GM18502 (cell line): ENCODE measurements at regions not wholly inside any gene's neighbourhood (a gene's known extent, or its start where the extent isn't known, plus 50 kb on each side); places are given as distances from the start of the nearest gene placed in this dataset.

Experiments used
- ATAC-seq: cut with Tn5 transposase; IDR thresholded peaks from one replicate; pipeline ENCODE4 v1.9.1; 2021; ENCODE audit warnings: mild to moderate bottlenecking; ENCODE audit not compliant: unreplicated experiment, poor library complexity

DNA sequence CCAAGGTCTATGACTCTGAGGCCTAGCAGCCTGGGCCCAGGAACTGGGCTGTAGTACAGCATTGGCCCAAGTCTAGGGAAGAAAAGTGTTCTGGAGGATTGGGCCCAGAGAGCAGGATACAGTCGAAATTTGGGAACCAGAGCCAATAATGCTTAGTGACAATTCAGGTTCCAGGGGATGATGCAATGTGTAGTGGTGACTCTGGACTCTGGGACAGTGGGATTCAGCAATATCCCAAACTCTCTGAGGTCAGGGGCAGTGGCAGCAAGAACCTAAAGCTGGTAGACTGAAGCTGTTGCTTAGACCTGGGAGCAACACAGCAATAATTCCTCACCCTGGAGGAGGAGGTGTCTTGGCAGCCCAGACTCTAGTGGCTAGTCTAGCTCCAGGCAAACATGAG lies 545.5 kb upstream of the ARGLU1 start:
- ATAC-seq = no peak

GRCh38 chr13:107111248-107111647 lies 543.3 kb upstream of the ARGLU1 start:
- ATAC-seq = no peak

DNA sequence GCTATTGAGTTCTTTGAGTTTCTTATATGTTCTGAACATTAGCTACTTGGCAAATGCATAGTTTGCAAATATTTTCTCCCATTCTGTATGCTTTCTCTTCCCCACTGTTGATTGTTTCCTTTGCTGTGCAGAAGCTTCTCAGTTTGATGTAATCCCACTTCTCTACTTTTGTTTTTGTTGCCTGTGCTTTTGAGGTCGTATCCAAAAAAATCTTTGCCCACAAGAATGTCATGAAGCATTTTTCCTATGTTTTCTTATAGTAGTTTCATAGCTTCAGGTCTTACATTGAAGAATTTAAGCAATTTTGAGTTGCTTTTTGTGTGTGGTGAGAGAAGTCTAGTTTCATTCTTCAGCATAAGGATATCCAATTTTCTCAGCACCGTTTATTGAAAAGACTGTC lies 536.7 kb upstream of the ARGLU1 start:
- ATAC-seq = no peak

DNA sequence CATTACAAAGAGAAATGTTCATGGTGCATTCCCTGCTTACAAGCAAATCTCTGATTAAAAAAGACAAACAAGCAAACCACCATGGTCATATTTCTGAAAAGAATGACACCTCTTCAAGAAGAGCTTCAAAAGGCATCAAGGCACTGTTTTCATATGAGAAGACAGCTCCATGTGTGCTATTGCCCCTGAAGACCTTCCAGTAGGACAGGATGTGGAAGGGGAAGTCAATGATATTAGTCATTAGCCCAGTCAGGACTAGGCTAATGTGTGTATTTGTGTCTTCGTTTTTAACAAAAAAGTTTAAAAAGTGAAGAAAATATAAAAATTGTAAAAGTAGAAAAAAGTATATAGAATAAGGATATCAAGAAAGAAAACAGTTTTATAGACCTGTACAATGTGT lies 534.7 kb upstream of the ARGLU1 start:
- ATAC-seq = no peak

DNA sequence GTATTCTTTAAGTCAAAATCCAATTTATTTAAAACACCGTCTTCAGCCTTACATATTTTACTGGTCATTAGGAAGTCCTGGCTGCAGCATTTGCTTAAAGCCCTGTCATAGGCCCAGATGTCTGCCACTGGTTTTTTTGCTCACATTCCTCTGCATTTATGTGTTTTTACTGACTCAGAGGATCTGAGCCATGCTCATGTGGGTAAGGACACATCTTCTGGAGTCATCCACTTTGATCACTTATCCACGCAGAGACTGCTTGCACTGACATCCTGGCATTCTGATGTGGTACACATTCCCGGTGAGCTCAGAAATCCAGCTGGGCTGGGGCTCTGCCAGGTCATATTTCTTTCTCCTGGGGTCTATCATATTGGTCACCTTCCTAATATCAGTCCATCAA lies 531.7 kb upstream of the ARGLU1 start:
- no peak for ATAC-seq

- no peak for ATAC-seq
Observed at GRCh38 chr13:107097916-107098315, 530.0 kb upstream of the ARGLU1 start.

GRCh38 chr13:107095876-107096275 lies 527.9 kb upstream of the ARGLU1 start:
- ATAC-seq = no peak

DNA sequence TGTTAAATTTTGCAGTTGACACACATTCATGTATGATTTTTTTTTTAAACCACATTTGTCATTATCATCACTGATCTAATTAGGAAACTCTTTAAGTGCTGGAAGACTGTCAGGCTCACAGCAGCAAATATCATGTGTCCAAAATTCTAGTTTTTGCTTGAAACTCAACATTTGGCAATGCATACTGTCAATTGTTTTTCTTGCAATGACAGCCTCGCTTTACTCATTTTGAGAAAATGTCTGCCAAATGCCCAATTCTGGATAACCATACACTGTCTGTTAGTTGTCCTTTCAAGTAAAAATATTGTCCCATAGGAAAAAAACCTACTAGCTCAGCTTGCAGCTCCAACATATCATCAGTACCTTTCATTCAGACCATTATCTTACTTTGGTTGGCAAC lies 523.9 kb upstream of the ARGLU1 start:
- ATAC-seq = no peak

- no peak for ATAC-seq
Observed at GRCh38 chr13:107091428-107091827, 523.5 kb upstream of the ARGLU1 start.

DNA sequence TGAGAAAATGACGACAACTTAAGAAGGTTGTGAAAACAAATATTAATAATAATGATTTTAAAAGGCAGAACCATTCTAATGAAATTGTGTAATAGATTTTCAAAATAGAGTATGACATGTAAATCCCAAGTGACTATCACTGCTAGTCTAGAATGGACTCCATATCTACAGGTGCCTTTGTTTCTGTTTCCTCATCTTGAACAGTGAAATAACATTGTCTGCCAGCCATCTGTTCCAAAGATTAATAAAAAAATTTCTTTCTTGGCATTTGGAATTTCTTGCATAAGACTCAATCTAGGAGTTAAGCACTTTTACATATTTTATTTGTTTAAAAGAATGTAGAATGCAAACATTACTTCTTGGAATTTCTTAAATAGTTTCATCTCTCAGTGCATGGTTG lies 520.1 kb upstream of the ARGLU1 start:
- ATAC-seq = no peak

DNA sequence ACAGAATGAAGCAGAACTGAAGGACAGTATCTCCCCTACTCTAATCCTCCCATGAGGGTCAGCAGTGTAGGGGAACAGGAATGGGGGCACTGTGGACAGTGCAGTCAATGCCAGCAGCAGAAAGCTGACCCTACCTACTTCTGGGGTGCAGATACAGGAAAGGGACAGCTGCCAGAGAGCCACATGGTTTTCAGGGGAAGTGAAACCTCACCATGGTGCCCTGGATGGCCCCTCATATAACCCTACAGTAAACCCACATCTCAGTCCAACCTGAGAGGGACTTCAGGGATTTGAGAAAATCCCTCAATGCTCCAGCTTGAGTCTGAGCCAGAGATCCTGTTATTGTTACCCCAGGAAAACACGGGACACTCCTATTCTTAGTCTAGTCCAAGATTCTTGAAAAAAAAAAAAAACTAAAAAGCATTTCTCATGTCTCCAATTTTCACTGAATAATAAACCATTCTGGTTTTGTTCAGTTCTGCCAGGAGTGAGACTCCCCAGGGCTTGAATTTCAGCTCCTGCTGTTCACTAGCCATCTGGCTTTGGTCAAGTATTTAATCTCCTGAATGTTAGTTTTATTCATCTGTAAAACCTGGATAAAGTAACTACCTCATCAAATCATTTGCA lies 511.6 kb upstream of the ARGLU1 start:
- no peak for ATAC-seq

GRCh38 chr13:107078229-107078765 lies 510.4 kb upstream of the ARGLU1 start:
- no peak for ATAC-seq

DNA sequence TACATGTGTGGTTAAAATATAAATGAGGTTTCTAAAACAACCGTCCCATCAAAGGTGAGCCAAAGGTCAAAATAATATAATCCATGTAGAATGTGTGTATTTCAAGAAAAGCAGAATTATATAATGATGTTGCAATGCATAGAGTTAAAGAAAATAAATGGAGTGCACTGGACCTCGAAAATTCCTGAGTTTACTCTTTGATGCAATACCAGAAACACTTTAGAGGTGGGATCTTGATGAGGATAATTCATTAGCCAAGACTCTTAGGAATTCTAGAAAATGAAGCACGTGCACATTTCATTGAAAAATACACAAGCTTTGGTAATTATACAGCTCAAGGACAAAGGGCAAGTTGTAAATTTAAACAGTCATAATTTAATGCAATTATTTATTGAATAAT lies 508.9 kb upstream of the ARGLU1 start:
- no peak for ATAC-seq

- ATAC-seq = no peak
Observed at GRCh38 chr13:107075576-107075975, 507.6 kb upstream of the ARGLU1 start.

GRCh38 chr13:107070792-107071191 lies 502.9 kb upstream of the ARGLU1 start:
- ATAC-seq = no peak

GRCh38 chr13:107069108-107069776 lies 501.3 kb upstream of the ARGLU1 start:
- no peak for ATAC-seq

DNA sequence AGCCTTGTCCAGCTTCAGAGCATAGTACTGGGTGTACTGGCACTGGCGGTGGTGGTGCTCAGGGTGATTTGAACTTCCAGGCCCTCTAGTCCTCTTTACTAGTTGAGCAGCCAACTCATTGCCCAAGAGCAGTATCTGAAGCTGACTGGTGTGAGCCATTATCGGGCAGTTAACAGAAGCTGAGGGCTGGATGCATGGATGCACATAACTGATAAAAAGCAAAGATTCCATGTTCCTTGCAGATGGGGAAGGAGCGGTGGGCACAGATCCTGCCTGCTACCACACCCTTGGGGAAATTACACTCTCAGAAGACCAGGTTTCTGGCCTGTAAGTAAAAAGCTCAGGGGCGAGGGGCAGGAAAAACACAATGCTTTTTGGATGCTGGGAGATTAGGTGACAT lies 499.4 kb upstream of the ARGLU1 start:
- no peak for ATAC-seq

GRCh38 chr13:107066355-107066754 lies 498.4 kb upstream of the ARGLU1 start:
- ATAC-seq = no peak

GRCh38 chr13:107065036-107065435 lies 497.1 kb upstream of the ARGLU1 start:
- ATAC-seq = no peak

DNA sequence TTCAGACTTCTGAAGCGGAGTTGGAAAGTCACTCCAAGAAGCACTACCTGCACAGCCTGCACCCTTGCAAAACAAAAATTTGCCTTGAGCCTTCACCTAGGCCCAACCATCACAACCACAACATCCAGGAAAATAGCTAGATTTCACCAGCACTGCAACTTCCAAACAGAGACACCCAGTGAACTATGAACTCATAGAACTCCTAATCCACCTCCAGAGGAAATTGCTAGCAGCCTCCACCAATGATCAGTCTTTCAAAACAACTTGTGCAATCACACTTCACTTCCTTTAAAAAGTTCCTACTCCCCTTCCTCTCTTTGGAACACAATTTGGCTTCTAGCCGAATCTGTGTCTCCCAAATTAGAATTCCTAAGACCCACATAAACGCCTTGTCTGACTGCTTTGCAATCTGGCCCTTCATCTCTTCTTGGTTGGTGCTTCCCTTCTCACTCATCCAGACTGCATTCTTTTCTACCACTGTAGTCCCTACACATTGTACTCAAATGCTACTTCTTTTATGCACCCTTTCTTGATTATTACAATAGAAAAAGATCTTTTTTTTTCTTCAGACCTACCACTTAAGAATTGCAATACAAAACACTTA lies 489.2 kb upstream of the ARGLU1 start:
- no peak for ATAC-seq

DNA sequence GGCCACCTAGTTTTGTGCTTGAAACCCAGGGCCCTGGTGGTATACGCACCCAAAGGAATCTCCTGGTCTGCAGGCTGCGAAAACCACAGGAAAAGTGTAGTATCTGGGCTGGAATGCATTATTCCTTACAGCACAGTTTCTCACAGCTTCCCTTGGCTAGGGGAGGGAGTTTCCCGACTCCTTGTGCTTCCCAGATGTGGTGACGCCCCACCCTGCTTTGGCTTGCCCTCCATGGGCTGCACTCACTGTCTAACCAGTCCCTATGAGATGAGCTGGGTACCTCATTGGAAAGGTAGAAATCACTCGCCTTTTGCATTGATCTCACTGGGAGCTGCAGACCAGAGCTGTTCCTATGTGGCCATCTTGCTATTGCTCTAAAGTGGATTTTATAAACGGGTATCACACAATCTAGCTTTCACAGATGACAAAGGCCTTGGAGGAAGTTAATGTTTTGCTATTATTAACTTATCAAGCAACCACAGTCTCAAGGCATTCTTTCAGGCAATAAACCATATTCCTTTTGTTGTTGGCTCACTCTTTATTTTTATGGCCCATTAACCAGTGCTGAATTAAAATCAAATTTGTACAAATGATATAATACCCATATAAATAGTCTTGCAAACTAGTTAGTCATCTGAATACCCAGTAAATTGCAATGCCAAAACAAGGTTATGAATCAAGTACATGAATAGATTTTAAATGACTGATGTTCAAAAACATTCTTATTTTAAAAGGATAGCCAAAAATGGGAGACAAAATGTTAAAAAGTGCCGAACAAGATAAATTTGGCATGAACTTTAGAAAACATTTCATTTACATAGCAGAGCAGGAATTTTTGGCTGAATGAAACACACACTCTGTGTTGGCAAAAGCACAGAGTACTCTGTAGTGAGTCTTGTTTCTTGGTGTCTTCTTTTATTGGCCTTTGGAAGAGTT lies 475.4 kb upstream of the ARGLU1 start:
- ATAC-seq = no peak
